Kidney (tissue), 13 donors: ENCODE measurements at regions not wholly inside any gene's neighbourhood (a gene's known extent, or its start where the extent isn't known, plus 50 kb on each side); places are given as distances from the start of the nearest gene placed in this dataset.

Experiments used
- DNase-seq, 5 donors: peaks; one replicate each; pipeline ENCODE4 v3.0.0-alpha.2; 2013 to 2020
- FAIRE-seq: peaks from 2 replicates; lab custom pipeline; 2012; peaks lifted over from hg19 to GRCh38; lab: Jason Lieb, UNC
- H3K27ac ChIP-seq, 2 donors: one replicate each; pipeline ENCODE4 v1.7.0; 2013; ENCODE audit warnings: low read depth in 2 of 2, low read length in 2 of 2, inconsistent platforms in 1 of 2
- H3K27me3 ChIP-seq: one replicate; pipeline ENCODE4 v1.7.1; 2013; ENCODE audit warnings: low read length, inconsistent platforms; ENCODE audit not compliant: control insufficient read depth, insufficient read depth
- H3K36me3 ChIP-seq, 3 donors: one replicate each; pipeline versions ENCODE4 v1.7.0 to v1.7.1; 2013; ENCODE audit warnings: low read length in 3 of 3, control low read depth in 1 of 3, inconsistent platforms in 1 of 3; ENCODE audit not compliant: insufficient read depth in 3 of 3, control insufficient read depth in 2 of 3
- H3K4me1 ChIP-seq, 3 donors: one replicate each; pipeline versions ENCODE4 v1.7.0 to v1.7.1; 2013; ENCODE audit warnings: low read length in 3 of 3, inconsistent platforms in 1 of 3, low read depth in 1 of 3; ENCODE audit not compliant: control insufficient read depth in 2 of 3, insufficient read depth in 2 of 3
- H3K4me3 ChIP-seq, 3 donors: one replicate each; pipeline versions ENCODE4 v1.7.0 to v1.8.1; 2013; ENCODE audit warnings: low read length in 3 of 3, control low read depth in 1 of 3, inconsistent platforms in 1 of 3
- H3K9ac ChIP-seq, 3 donors: one replicate each; pipeline versions ENCODE4 v1.7.0 to v1.7.1; 2013; ENCODE audit warnings: low read length in 3 of 3, control low read depth in 1 of 3, inconsistent platforms in 1 of 3
- H3K9me3 ChIP-seq, 3 donors: one replicate each; pipeline versions ENCODE4 v1.7.0 to v1.7.1; 2013; ENCODE audit warnings: low read length in 3 of 3, control low read depth in 1 of 3, inconsistent platforms in 1 of 3; ENCODE audit not compliant: control insufficient read depth in 2 of 3, insufficient read depth in 1 of 3
- intact Hi-C: fragments of 100-400 bp; cut with DNase I; formaldehyde crosslinking; loops from one replicate; pipeline ENCODE4 v1.11.1; 2022
- TF ChIP-seq, protein P1 (sequence below): IDR thresholded peaks from 3 replicates; pipeline ENCODE4 v1.5.1; 2012; ENCODE audit warnings: mild to moderate bottlenecking, moderate library complexity, borderline replicate concordance; ENCODE audit not compliant: insufficient read depth; ENCODE audit errors: extremely low read depth
- donor health status: control.
- donor health status: control.
- donor health status: control.
- donor health status: control.
- donor health status: control.
- donor health status: DM: yes; HTN: yes; CAD: no.
- donor health status: Normal renal cell carcinoma (clear cell type).

DNA sequence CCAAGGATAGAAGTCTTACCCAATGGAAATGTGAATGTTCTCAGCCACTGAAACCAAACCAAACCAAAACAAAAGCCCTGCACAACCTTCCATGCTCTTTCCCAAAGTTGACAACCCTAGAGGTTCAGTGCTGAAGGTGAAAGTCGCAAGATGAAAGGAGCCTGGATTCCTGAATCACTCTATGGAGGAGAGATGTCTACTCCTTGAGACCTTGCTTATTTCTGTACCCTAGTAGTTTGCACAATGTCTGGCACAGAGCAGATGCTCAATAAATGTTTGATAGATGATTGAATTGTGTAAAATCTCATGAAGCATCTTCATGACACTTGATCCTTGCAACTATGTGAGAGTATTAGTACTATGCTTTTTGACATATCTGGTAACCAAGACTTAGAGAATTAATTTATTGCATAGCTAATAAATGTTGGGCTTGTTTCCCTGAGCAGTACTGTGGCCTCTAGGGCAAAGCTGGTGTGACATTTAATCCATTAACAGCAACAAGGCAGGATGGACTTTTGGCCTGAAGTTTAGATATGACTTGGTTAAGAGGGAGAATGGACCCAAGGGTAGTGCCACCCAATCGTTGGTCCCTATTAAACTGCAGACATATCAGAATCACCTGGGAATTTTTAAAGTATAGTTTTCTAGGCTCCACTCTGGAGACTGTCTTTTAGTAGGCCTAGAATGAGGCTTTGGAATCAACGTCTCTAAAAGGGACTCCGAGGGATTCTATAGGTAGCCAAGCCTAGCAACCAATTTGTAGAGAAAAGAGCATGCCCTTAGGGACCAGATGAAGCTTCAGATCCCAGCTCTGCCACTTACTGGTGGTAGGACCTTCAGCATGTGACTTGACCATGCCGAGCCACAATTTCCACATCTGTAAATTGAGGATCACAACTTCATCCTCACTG, 145.9 kb downstream of the DDX1 start:
- no peak for FAIRE-seq
- Histone ChIP-seq H3K9ac (no peak overlapping the region), H3K27ac (no peak overlapping the region), H3K36me3 (no peaks in the 10 kb centered on the region), H3K4me3 (no peak overlapping the region), H3K9me3 (no peaks in the 10 kb centered on the region), H3K27me3 (no peaks in the 10 kb centered on the region), H3K4me1 (peaks cover 0 to 6% (median 0%) of the 10 kb centered on the region in 3 donors)
- intact Hi-C loops = no loop called here
- no peak for DNase-seq
- TF ChIP-seq, protein P1, sequence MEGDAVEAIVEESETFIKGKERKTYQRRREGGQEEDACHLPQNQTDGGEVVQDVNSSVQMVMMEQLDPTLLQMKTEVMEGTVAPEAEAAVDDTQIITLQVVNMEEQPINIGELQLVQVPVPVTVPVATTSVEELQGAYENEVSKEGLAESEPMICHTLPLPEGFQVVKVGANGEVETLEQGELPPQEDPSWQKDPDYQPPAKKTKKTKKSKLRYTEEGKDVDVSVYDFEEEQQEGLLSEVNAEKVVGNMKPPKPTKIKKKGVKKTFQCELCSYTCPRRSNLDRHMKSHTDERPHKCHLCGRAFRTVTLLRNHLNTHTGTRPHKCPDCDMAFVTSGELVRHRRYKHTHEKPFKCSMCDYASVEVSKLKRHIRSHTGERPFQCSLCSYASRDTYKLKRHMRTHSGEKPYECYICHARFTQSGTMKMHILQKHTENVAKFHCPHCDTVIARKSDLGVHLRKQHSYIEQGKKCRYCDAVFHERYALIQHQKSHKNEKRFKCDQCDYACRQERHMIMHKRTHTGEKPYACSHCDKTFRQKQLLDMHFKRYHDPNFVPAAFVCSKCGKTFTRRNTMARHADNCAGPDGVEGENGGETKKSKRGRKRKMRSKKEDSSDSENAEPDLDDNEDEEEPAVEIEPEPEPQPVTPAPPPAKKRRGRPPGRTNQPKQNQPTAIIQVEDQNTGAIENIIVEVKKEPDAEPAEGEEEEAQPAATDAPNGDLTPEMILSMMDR = no peak

DNA sequence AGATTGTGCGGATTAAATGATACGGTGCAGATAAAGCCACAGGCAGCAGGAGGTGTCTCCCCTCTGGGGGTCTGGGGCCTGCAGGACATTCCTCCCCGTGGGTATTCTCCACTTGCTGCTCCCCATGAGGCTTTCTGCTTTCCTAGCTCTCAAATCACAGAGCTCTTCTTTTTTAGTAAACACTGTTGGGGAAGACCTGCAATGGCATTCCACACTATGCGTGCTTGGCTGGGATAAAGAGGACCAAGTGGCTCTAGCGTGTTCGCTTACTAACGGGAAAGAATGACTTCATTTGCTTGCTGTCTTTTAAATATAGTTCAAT, 146.5 kb downstream of the DDX1 start:
- FAIRE-seq = no peak
- H3K27me3 ChIP-seq = no peaks in the 10 kb centered on the region
- no peak for DNase-seq
- no peak overlapping the region for H3K9ac ChIP-seq
- intact Hi-C loops = no loop called here
- no peaks in the 10 kb centered on the region for H3K36me3 ChIP-seq
- H3K9me3 ChIP-seq = no peaks in the 10 kb centered on the region
- H3K4me1 ChIP-seq = peaks cover 0 to 6% (median 0%) of the 10 kb centered on the region in 3 donors
- no peak overlapping the region for H3K4me3 ChIP-seq
- TF ChIP-seq, protein P1 = no peak
- no peak overlapping the region for H3K27ac ChIP-seq

DNA sequence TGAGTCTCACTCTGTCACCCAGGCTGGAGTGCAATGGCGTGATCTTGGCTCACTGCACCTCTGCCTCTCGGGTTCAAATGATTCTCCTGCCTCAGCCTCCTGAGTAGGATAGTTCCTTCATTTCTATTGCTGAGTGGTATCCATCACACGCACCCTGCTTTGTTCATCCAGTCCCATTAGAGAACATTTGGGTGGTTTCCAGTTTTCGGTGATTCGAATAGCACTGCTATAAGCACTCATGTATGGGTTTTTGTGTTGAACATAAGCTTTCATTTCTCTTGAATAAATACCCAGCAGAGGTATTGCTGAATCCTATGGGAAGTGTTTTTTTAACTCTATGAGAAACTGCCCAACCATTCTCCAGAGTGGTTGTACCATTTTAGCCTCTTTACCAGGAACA, 147.3 kb downstream of the DDX1 start:
- peak in 1 of 5 donors; percentile 4 for DNase-seq

More for the DNA sequence above, 147.3 kb downstream of the DDX1 start:
- intact Hi-C loops = no loop called here
- Histone ChIP-seq H3K27ac (no peak overlapping the region), H3K4me3 (no peak overlapping the region), H3K4me1 (peaks cover 0 to 6% (median 0%) of the 10 kb centered on the region in 3 donors), H3K36me3 (no peaks in the 10 kb centered on the region), H3K9ac (no peak overlapping the region), H3K27me3 (no peaks in the 10 kb centered on the region), H3K9me3 (no peaks in the 10 kb centered on the region)
- FAIRE-seq = no peak
- TF ChIP-seq, protein P1 = no peak
